H1 (cell line): ENCODE measurements at regions not wholly inside any gene's neighbourhood (a gene's known extent, or its start where the extent isn't known, plus 50 kb on each side); places are given as distances from the start of the nearest gene placed in this dataset.

ENCODE experiments used
- CTCF ChIA-PET: fragments of 300-600 bp; sonication (Branson Sonifier 250); formaldehyde crosslinking; loops from one replicate; lab custom pipeline; 2021; ENCODE audit not compliant: partially characterized antibody; lab: Charles Lee
- POLR2A ChIA-PET: fragments of 300-600 bp; sonication (Branson Sonifier 250); formaldehyde crosslinking; loops from one replicate; lab custom pipeline; 2021; ENCODE audit warnings: inconsistent platforms; ENCODE audit not compliant: partially characterized antibody; lab: Charles Lee
- DNase-seq, 2 experiments: peaks; one replicate each; pipeline versions ENCODE4 v3.0.0 to v3.0.0-alpha.2; 2010 to 2022; ENCODE audit warnings: low spot score in 2 of 2, low read depth in 1 of 2, mixed read lengths in 1 of 2
- FAIRE-seq: peaks from 2 replicates; lab custom pipeline; 2011; peaks lifted over from hg19 to GRCh38; lab: Jason Lieb, UNC
- H2AFZ ChIP-seq: 2 replicates; pipeline ENCODE4 v1.8.1; 2012; ENCODE audit warnings: low read length, inconsistent platforms
- H2AK5ac ChIP-seq: 2 replicates; pipeline ENCODE4 v1.6.1; 2013; ENCODE audit warnings: low read depth, low read length
- H2BK120ac ChIP-seq: replicated peaks from 2 replicates; pipeline ENCODE3; 2013; ENCODE audit warnings: low read depth, low read length, inconsistent platforms
- H2BK12ac ChIP-seq: 2 replicates; pipeline ENCODE4 v1.6.1; 2013; ENCODE audit warnings: low read depth, low read length
- H2BK15ac ChIP-seq: 2 replicates; pipeline ENCODE4 v1.6.1; 2013; ENCODE audit warnings: low read length
- H2BK20ac ChIP-seq: 2 replicates; pipeline ENCODE4 v1.6.1; 2013; ENCODE audit warnings: low read length
- H2BK5ac ChIP-seq: 2 replicates; pipeline ENCODE4 v1.6.1; 2013; ENCODE audit warnings: low read depth, low read length
- H3K14ac ChIP-seq: 2 replicates; pipeline ENCODE4 v1.6.1; 2013; ENCODE audit warnings: inconsistent platforms; ENCODE audit not compliant: insufficient read length
- H3K18ac ChIP-seq: 2 replicates; pipeline ENCODE4 v1.6.1; 2013; ENCODE audit warnings: low read length; ENCODE audit errors: extremely low read depth
- H3K23ac ChIP-seq: 2 replicates; pipeline ENCODE4 v1.6.1; 2013; ENCODE audit warnings: inconsistent platforms; ENCODE audit not compliant: insufficient read length
- H3K23me2 ChIP-seq: 2 replicates; pipeline ENCODE4 v1.6.1; 2013; ENCODE audit warnings: low read depth, low read length
- H3K27ac ChIP-seq: 2 replicates; pipeline ENCODE4 v1.6.1; 2011; ENCODE audit warnings: low read depth, low read length, inconsistent platforms
- H3K27me3 ChIP-seq, 4 experiments: replicated peaks in 1 of 4; 1 replicate in 1 of 4; 2 replicates in 3 of 4; pipeline versions ENCODE4 v1.6.1 to v1.8.1; 2011 to 2013; ENCODE audit warnings: low read length in 3 of 4, mild to moderate bottlenecking in 3 of 4, inconsistent platforms in 2 of 4, mixed read lengths in 2 of 4, moderate library complexity in 1 of 4; ENCODE audit not compliant: control insufficient read depth in 3 of 4, insufficient read depth in 3 of 4; ENCODE audit errors: extremely low read depth in 1 of 4
- H3K36me3 ChIP-seq, 4 experiments: 2 replicates each; pipeline versions ENCODE4 v1.6.1 to v1.8.1; 2011 to 2013; ENCODE audit warnings: mild to moderate bottlenecking in 4 of 4, low read length in 3 of 4, moderate library complexity in 2 of 4, control low read depth in 1 of 4, inconsistent platforms in 1 of 4; ENCODE audit not compliant: insufficient read depth in 4 of 4, control insufficient read depth in 2 of 4
- H3K4ac ChIP-seq: replicated peaks from 2 replicates; pipeline ENCODE3; 2013; ENCODE audit warnings: low read length, low read depth, mixed read lengths, inconsistent platforms; ENCODE audit not compliant: insufficient read length
- H3K4me1 ChIP-seq, 4 experiments: replicated peaks in 1 of 4; 1 replicate in 1 of 4; 2 replicates in 3 of 4; pipeline versions ENCODE4 v1.6.1 to v1.8.1; 2011 to 2013; ENCODE audit warnings: low read length in 3 of 4, inconsistent platforms in 2 of 4, mixed read lengths in 1 of 4; ENCODE audit not compliant: insufficient read depth in 4 of 4, control insufficient read depth in 3 of 4
- H3K4me2 ChIP-seq, 2 experiments: 2 replicates each; pipeline versions ENCODE4 v1.6.1 to v1.8.1; 2011 to 2013; ENCODE audit warnings: low read depth in 2 of 2, low read length in 2 of 2, control low read depth in 1 of 2, inconsistent platforms in 1 of 2, mild to moderate bottlenecking in 1 of 2; ENCODE audit not compliant: insufficient read depth in 1 of 2
- H3K4me3 ChIP-seq, 4 experiments: fragments of 200-600, 300-600 bp in 1 of 4; sonication (generic), shearing (Covaris generic), sonication (Bioruptor Twin) in 1 of 4; 2 replicates each; pipeline versions ENCODE4 v1.5.1 to v1.8.1; 2011 to 2016; ENCODE audit warnings: low read length in 4 of 4, low read depth in 3 of 4, control low read depth in 2 of 4, inconsistent platforms in 2 of 4, mild to moderate bottlenecking in 2 of 4, mixed read lengths in 1 of 4, moderate library complexity in 1 of 4; ENCODE audit not compliant: insufficient read depth in 2 of 4; ENCODE audit errors: extremely low read depth in 1 of 4
- H3K56ac ChIP-seq: replicated peaks from 2 replicates; pipeline ENCODE3; 2013; ENCODE audit warnings: low read depth, mild to moderate bottlenecking, mixed read lengths, low read length, inconsistent platforms; ENCODE audit not compliant: insufficient read length
- H3K79me1 ChIP-seq: 2 replicates; pipeline ENCODE4 v1.6.1; 2013; ENCODE audit warnings: low read depth, low read length, control low read depth
- H3K79me2 ChIP-seq, 2 experiments: 2 replicates each; pipeline versions ENCODE4 v1.6.1 to v1.8.1; 2012 to 2013; ENCODE audit warnings: low read length in 2 of 2, mild to moderate bottlenecking in 2 of 2, inconsistent platforms in 1 of 2; ENCODE audit not compliant: insufficient read depth in 2 of 2, control insufficient read depth in 1 of 2
- H3K9ac ChIP-seq, 4 experiments: replicated peaks in 1 of 4; 1 replicate in 1 of 4; 2 replicates in 3 of 4; pipeline versions ENCODE4 v1.6.1 to v1.8.1; 2011 to 2013; ENCODE audit warnings: low read depth in 3 of 4, low read length in 3 of 4, control low read depth in 2 of 4, mild to moderate bottlenecking in 2 of 4, moderate library complexity in 2 of 4, inconsistent platforms in 1 of 4; ENCODE audit errors: extremely low read depth in 1 of 4
- H3K9me3 ChIP-seq, 2 experiments: 2 replicates each; pipeline versions ENCODE4 v1.6.1 to v1.8.1; 2012 to 2013; ENCODE audit warnings: mild to moderate bottlenecking in 2 of 2, moderate library complexity in 2 of 2, control low read depth in 1 of 2, inconsistent platforms in 1 of 2, low read depth in 1 of 2, low read length in 1 of 2, mixed read lengths in 1 of 2; ENCODE audit not compliant: insufficient read depth in 2 of 2
- H4K20me1 ChIP-seq, 2 experiments: replicated peaks in 1 of 2; 2 replicates each; pipeline versions ENCODE3 to v1.8.1; 2011 to 2013; ENCODE audit warnings: inconsistent platforms in 2 of 2, low read length in 2 of 2, mild to moderate bottlenecking in 1 of 2; ENCODE audit not compliant: insufficient read depth in 2 of 2, control insufficient read depth in 1 of 2
- H4K5ac ChIP-seq: 2 replicates; pipeline ENCODE4 v1.6.1; 2013; ENCODE audit warnings: low read length, low read depth, mixed read lengths, inconsistent platforms; ENCODE audit not compliant: insufficient read length
- H4K8ac ChIP-seq: 2 replicates; pipeline ENCODE4 v1.8.0; 2013; ENCODE audit warnings: mild to moderate bottlenecking, moderate library complexity, low read length, inconsistent platforms; ENCODE audit not compliant: insufficient read depth; ENCODE audit errors: extremely low read depth
- H4K91ac ChIP-seq: replicated peaks from 2 replicates; pipeline ENCODE3; 2013; ENCODE audit warnings: low read length, mixed read lengths, inconsistent platforms; ENCODE audit not compliant: insufficient read length
- BACH1 ChIP-seq: IDR thresholded peaks from 2 replicates; pipeline ENCODE4 v1.6.1; 2012; ENCODE audit warnings: low read length, improper control_type of control experiment
- CREB1 ChIP-seq: IDR thresholded peaks from 2 replicates; pipeline ENCODE4 v1.6.1; 2012; ENCODE audit warnings: inconsistent platforms
- POU5F1 ChIP-seq: IDR thresholded peaks from 2 replicates; pipeline ENCODE4 v1.6.1; 2011; ENCODE audit warnings: low read depth, mild to moderate bottlenecking, low read length, moderate library complexity
- WGBS, 2 experiments: shearing (Covaris generic) in 1 of 2; methylation state at CpG; one replicate each; pipeline versions ENCODE4 v1.1.6 to v1.1.7; 2013 to 2015; ENCODE audit warnings: low lambda C conversion rate in 2 of 2, mixed read lengths in 2 of 2, inconsistent platforms in 1 of 2, low coverage in 1 of 2, missing lambda C conversion rate in 1 of 2; ENCODE audit not compliant: insufficient replicate concordance in 2 of 2, insufficient coverage in 1 of 2, insufficient read length in 1 of 2; ENCODE audit errors: extremely low coverage in 1 of 2, missing lambda C conversion rate in 1 of 2; 5-methylcytosine and 5-hydroxymethylcytosine counted together
- TF ChIP-seq, protein P1 (sequence below): IDR thresholded peaks from 2 replicates; pipeline ENCODE4 v1.6.1; 2011; ENCODE audit warnings: low read depth, mild to moderate bottlenecking, low read length; ENCODE audit not compliant: insufficient read depth

DNA sequence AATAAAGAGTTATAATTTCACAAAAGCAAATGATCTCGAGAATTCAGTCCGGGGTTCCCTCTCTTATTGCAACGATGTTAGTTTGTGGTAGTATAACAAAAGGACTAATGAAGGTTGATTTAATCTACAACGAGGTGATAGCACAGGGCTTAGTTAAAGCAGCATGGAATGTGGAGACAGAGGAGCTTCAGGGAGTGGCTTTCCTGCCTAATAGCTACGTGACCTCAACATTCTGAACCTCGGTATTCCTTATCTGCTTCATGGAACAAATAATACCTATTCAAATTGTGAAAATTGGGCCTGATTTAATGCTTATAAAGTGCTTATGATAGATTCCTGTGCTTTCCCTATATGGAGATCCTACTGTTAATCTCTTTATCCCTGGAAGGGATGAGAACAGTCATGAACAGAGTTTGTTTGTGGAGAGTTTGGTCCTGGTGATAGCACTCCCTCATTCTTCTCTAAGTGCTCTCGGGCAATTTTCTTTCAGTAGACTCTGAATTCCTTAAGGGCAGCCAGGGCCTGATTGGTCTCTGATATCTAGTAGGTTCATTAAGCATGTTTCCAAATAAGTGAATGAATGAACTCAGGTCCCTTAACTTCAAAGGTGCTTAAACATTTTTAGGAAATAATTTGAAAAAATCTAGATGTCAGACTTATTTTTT lies 104.1 kb upstream of the TUT7 start:
- H3K14ac ChIP-seq: no peak overlapping the region
- H3K9me3 ChIP-seq: no peaks in the 10 kb centered on the region
- DNase-seq: no peak
- no peaks in the 10 kb centered on the region for H3K79me2 ChIP-seq
- no peaks in the 10 kb centered on the region for H3K36me3 ChIP-seq
- no peak overlapping the region for H2AFZ ChIP-seq
- no peak overlapping the region for H3K4ac ChIP-seq
- H4K8ac ChIP-seq: no peak overlapping the region
- WGBS, 2 experiments: 88% methylated on average over 7 of the region's 7 CpGs; no CpG with 5 or more reads in 1 of the 2 experiments
- H2BK120ac ChIP-seq: no peak overlapping the region
- H3K9ac ChIP-seq: no peak overlapping the region
- H3K79me1 ChIP-seq: no peaks in the 10 kb centered on the region
- no peak overlapping the region for H2BK15ac ChIP-seq
- no peak overlapping the region for H2BK20ac ChIP-seq
- no peak overlapping the region for H4K5ac ChIP-seq
- H3K23me2 ChIP-seq: no peaks in the 10 kb centered on the region
- H3K56ac ChIP-seq: no peak overlapping the region
- no peak overlapping the region for H3K27ac ChIP-seq
- no peaks in the 10 kb centered on the region for H4K20me1 ChIP-seq
- H3K23ac ChIP-seq: no peak overlapping the region
- H3K4me3 ChIP-seq: no peak overlapping the region
- H4K91ac ChIP-seq: no peak overlapping the region
- no peak overlapping the region for H2AK5ac ChIP-seq
- POLR2A ChIA-PET: no interaction called here
- no peak overlapping the region for H2BK12ac ChIP-seq
- H3K18ac ChIP-seq: no peak overlapping the region
- TF ChIP-seq CREB1 (no peak), POU5F1 (no peak), BACH1 (no peak)
- TF ChIP-seq, protein P1, sequence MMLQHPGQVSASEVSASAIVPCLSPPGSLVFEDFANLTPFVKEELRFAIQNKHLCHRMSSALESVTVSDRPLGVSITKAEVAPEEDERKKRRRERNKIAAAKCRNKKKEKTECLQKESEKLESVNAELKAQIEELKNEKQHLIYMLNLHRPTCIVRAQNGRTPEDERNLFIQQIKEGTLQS: no peak
- TF ChIP-seq, all 59 proteins: peak for 0
- H3K4me2 ChIP-seq: no peak overlapping the region
- no peaks in the 10 kb centered on the region for H3K4me1 ChIP-seq
- H2BK5ac ChIP-seq: no peak overlapping the region
- H3K27me3 ChIP-seq: no peaks in the 10 kb centered on the region
- CTCF ChIA-PET: interaction anchor here (0.8 to 2.0 kb wide), 4 partner anchors 24 to 867 kb away, joined by 3 to 6 read pairs (median 4); no protein-coding TSS in a partner anchor
- no peak for FAIRE-seq
